ENCODE measurements at regions not wholly inside any gene's neighbourhood (a gene's known extent, or its start where the extent isn't known, plus 50 kb on each side); places are given as distances from the start of the nearest gene placed in this dataset.

- no peak overlapping the region for H2AFZ ChIP-seq (ENCODE audit: low read length)
- no peak overlapping the region for H3K4me2 ChIP-seq (ENCODE audit: insufficient read depth, low read length)
- no peak overlapping the region for H3K4me3 ChIP-seq (ENCODE audit: insufficient read depth, low read length)
- no peak for DNase-seq (ENCODE audit: insufficient read length, low spot score, missing footprints)
- H3K9me3 ChIP-seq (ENCODE audit: low read depth, low read length) = no peaks in the 10 kb centered on the region
- no peaks in the 10 kb centered on the region for H3K36me3 ChIP-seq (ENCODE audit: insufficient read depth, low read length)
- H3K27ac ChIP-seq (ENCODE audit: low read depth, low read length) = no peak overlapping the region
- no peak for TF ChIP-seq CTCF (IDR thresholded peaks at IDR 0.05; ENCODE audit: extremely low read depth, low read depth, low read length)
- no peaks in the 10 kb centered on the region for H3K4me1 ChIP-seq (ENCODE audit: insufficient read depth, low read length)
- no peaks in the 10 kb centered on the region for H3K79me2 ChIP-seq (ENCODE audit: insufficient read depth, low read length)
- H3K27me3 ChIP-seq (ENCODE audit: insufficient read depth, low read length) = no peaks in the 10 kb centered on the region
- H4K20me1 ChIP-seq (ENCODE audit: insufficient read depth, low read length) = no peaks in the 10 kb centered on the region
Observed at GRCh38 chr2:15883684-15884083, 56.7 kb upstream of the MYCN start.

GRCh38 chr2:15884790-15885189 lies 55.6 kb upstream of the MYCN start:
- H3K27me3 ChIP-seq (ENCODE audit: insufficient read depth, low read length) = no peaks in the 10 kb centered on the region
- no peak overlapping the region for H3K27ac ChIP-seq (ENCODE audit: low read depth, low read length)
- H3K4me3 ChIP-seq (ENCODE audit: insufficient read depth, low read length) = no peak overlapping the region

GRCh38 chr2:15886231-15886630 lies 54.1 kb upstream of the MYCN start:
- no peak overlapping the region for H2AFZ ChIP-seq (ENCODE audit: low read length)
- no peak overlapping the region for H3K4me2 ChIP-seq (ENCODE audit: insufficient read depth, low read length)
- H3K4me3 ChIP-seq (ENCODE audit: insufficient read depth, low read length) = no peak overlapping the region
- H3K27me3 ChIP-seq (ENCODE audit: insufficient read depth, low read length) = no peaks in the 10 kb centered on the region
- H3K79me2 ChIP-seq (ENCODE audit: insufficient read depth, low read length) = no peaks in the 10 kb centered on the region
- H3K27ac ChIP-seq (ENCODE audit: low read depth, low read length) = no peak overlapping the region
- no peak for TF ChIP-seq CTCF (IDR thresholded peaks at IDR 0.05; ENCODE audit: extremely low read depth, low read depth, low read length)
- no peak for DNase-seq (ENCODE audit: insufficient read length, low spot score, missing footprints)
- no peaks in the 10 kb centered on the region for H3K36me3 ChIP-seq (ENCODE audit: insufficient read depth, low read length)
- no peaks in the 10 kb centered on the region for H3K4me1 ChIP-seq (ENCODE audit: insufficient read depth, low read length)
- H4K20me1 ChIP-seq (ENCODE audit: insufficient read depth, low read length) = no peaks in the 10 kb centered on the region
- no peaks in the 10 kb centered on the region for H3K9me3 ChIP-seq (ENCODE audit: low read depth, low read length)

More at GRCh38 chr2:15884790-15885189, 55.6 kb upstream of the MYCN start:
- DNase-seq (ENCODE audit: insufficient read length, low spot score, missing footprints) = no peak
- Histone ChIP-seq H4K20me1 (ENCODE audit: insufficient read depth, low read length) (no peaks in the 10 kb centered on the region), H3K36me3 (ENCODE audit: insufficient read depth, low read length) (no peaks in the 10 kb centered on the region), H3K4me1 (ENCODE audit: insufficient read depth, low read length) (no peaks in the 10 kb centered on the region), H3K79me2 (ENCODE audit: insufficient read depth, low read length) (no peaks in the 10 kb centered on the region), H3K4me2 (ENCODE audit: insufficient read depth, low read length) (no peak overlapping the region), H3K9me3 (ENCODE audit: low read depth, low read length) (no peaks in the 10 kb centered on the region), H2AFZ (ENCODE audit: low read length) (no peak overlapping the region)
- no peak for TF ChIP-seq CTCF (IDR thresholded peaks at IDR 0.05; ENCODE audit: extremely low read depth, low read depth, low read length)

- Histone ChIP-seq H3K36me3 (ENCODE audit: insufficient read depth, low read length) (no peaks in the 10 kb centered on the region), H3K4me3 (ENCODE audit: insufficient read depth, low read length) (no peak overlapping the region), H2AFZ (ENCODE audit: low read length) (no peak overlapping the region), H3K79me2 (ENCODE audit: insufficient read depth, low read length) (no peaks in the 10 kb centered on the region), H3K27ac (ENCODE audit: low read depth, low read length) (no peak overlapping the region), H4K20me1 (ENCODE audit: insufficient read depth, low read length) (no peaks in the 10 kb centered on the region), H3K9me3 (ENCODE audit: low read depth, low read length) (no peaks in the 10 kb centered on the region), H3K4me2 (ENCODE audit: insufficient read depth, low read length) (no peak overlapping the region), H3K4me1 (ENCODE audit: insufficient read depth, low read length) (no peaks in the 10 kb centered on the region), H3K27me3 (ENCODE audit: insufficient read depth, low read length) (no peaks in the 10 kb centered on the region)
- no peak for TF ChIP-seq CTCF (IDR thresholded peaks at IDR 0.05; ENCODE audit: extremely low read depth, low read depth, low read length)
- no peak for DNase-seq (ENCODE audit: insufficient read length, low spot score, missing footprints)
Observed at GRCh38 chr2:15889442-15890123, 50.8 kb upstream of the MYCN start.

All from osteoblast (primary cell).